Upper lobe of left lung (tissue), 4 donors: ENCODE measurements at regions not wholly inside any gene's neighbourhood (a gene's known extent, or its start where the extent isn't known, plus 50 kb on each side); places are given as distances from the start of the nearest gene placed in this dataset.

Source experiments
- CTCF ChIP-seq, 6 experiments: fragments of 450-650 bp in 4 of 6; fragments of 200-600 bp in 2 of 6; sonication (generic) in 2 of 6; IDR thresholded peaks; one replicate each; pipeline ENCODE4 v1.5.1; 2016 to 2019; ENCODE audit warnings: antibody characterized with exemption in 6 of 6
- POLR2A ChIP-seq, 4 donors: fragments of 450-650 bp; IDR thresholded peaks; one replicate each; pipeline ENCODE4 v1.5.1; 2016 to 2017; ENCODE audit warnings: antibody characterized with exemption in 4 of 4, mild to moderate bottlenecking in 2 of 4

GRCh38 chr5:90301248-90301647 is 108.3 kb downstream of the CETN3 start:
- TF ChIP-seq CTCF (IDR thresholded peaks at IDR 0.05) (no peak), POLR2A (IDR thresholded peaks at IDR 0.05) (no peak)
